MCF 10A (cell line): ENCODE measurements at regions not wholly inside any gene's neighbourhood (a gene's known extent, or its start where the extent isn't known, plus 50 kb on each side); places are given as distances from the start of the nearest gene placed in this dataset.

Source experiments
- BruUV-seq: library from RNA; stranded (reverse); fragments of 400-500 nt; replicated peaks from 2 replicates; lab custom pipeline; 2021; lab: Mats Ljungman, UMichigan
- CTCF ChIA-PET: fragments of 300-600 bp; sonication (Branson Sonifier 250); formaldehyde crosslinking; extraction: SDS; loops from one replicate; lab custom pipeline; 2021; ENCODE audit warnings: antibody characterized with exemption, inconsistent platforms; lab: Yijun Ruan, JAX
- POLR2A ChIA-PET: fragments of 300-600, 350-650 bp; sonication (Branson Sonifier 250); formaldehyde crosslinking; extraction: SDS; loops from one replicate; lab custom pipeline; 2020; ENCODE audit warnings: antibody characterized with exemption, inconsistent platforms; lab: Yijun Ruan, JAX
- DNase-seq: peaks from one replicate; pipeline ENCODE4 v3.0.0-alpha.2; 2018; ENCODE audit not compliant: unreplicated experiment
- H3K27ac Mint-ChIP-seq: one replicate; pipeline ENCODE4 v1.8.0; 2022; ENCODE audit warnings: mild to moderate bottlenecking, low read depth, mixed read lengths; ENCODE audit not compliant: unreplicated experiment
- H3K27me3 Mint-ChIP-seq: one replicate; pipeline ENCODE4 v1.8.0; 2022; ENCODE audit warnings: mixed read lengths; ENCODE audit not compliant: insufficient read depth, unreplicated experiment
- H3K36me3 Mint-ChIP-seq: one replicate; pipeline ENCODE4 v1.8.0; 2022; ENCODE audit warnings: mild to moderate bottlenecking, moderate library complexity, mixed read lengths; ENCODE audit not compliant: insufficient read depth, unreplicated experiment
- H3K4me1 Mint-ChIP-seq: one replicate; pipeline ENCODE4 v1.8.0; 2022; ENCODE audit warnings: mixed read lengths; ENCODE audit not compliant: insufficient read depth, unreplicated experiment
- H3K4me3 Mint-ChIP-seq: one replicate; pipeline ENCODE4 v1.8.0; 2022; ENCODE audit warnings: mild to moderate bottlenecking, moderate library complexity, mixed read lengths; ENCODE audit not compliant: unreplicated experiment
- H3K9me3 Mint-ChIP-seq: one replicate; pipeline ENCODE4 v1.8.0; 2022; ENCODE audit warnings: mixed read lengths; ENCODE audit not compliant: unreplicated experiment
- CTCF ChIP-seq: fragments of 200-600 bp; IDR thresholded peaks from one replicate; pipeline ENCODE4 v1.8.0; 2022; ENCODE audit warnings: antibody characterized with exemption, mild to moderate bottlenecking; ENCODE audit not compliant: unreplicated experiment
- intact Hi-C: fragments of 100-400 bp; cut with micrococcal nuclease; formaldehyde crosslinking; loops from 2 replicates; pipeline ENCODE4 v1.14.1; 2022

DNA sequence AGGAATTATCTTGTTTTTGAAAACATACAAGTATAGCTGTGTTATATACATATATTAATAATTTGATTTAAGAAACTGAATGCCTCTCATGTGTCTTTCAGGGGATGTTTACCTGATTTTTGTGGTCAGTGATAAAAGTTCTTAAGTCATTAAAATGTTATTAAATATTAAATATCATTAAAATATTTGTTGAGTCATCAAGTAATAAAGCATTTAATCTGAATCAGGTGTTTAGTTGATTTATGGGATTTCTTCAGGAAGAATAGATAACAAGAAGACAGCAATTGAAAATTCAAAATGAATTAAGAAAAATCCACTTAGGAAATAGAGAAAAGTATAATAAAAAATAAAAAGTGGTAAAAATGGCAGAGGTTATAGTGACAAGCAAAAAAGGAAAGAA is 361.9 kb upstream of the EYS start:
- no TSS peak for BruUV-seq
- no peaks in the 10 kb centered on the region for H3K27me3 Mint-ChIP-seq
- CTCF ChIA-PET = interaction anchor here (0.6 kb wide), 1 partner anchor 32 kb away, joined by 3 read pairs; no protein-coding TSS in a partner anchor
- POLR2A ChIA-PET = no interaction called here
- H3K36me3 Mint-ChIP-seq = no peaks in the 10 kb centered on the region
- H3K9me3 Mint-ChIP-seq = peaks cover 5% of the 10 kb centered on the region
- H3K27ac Mint-ChIP-seq = no peak overlapping the region
- no peak for TF ChIP-seq CTCF
- intact Hi-C loops = no loop called here
- no peaks in the 10 kb centered on the region for H3K4me1 Mint-ChIP-seq
- no peak overlapping the region for H3K4me3 Mint-ChIP-seq
- no peak for DNase-seq

DNA sequence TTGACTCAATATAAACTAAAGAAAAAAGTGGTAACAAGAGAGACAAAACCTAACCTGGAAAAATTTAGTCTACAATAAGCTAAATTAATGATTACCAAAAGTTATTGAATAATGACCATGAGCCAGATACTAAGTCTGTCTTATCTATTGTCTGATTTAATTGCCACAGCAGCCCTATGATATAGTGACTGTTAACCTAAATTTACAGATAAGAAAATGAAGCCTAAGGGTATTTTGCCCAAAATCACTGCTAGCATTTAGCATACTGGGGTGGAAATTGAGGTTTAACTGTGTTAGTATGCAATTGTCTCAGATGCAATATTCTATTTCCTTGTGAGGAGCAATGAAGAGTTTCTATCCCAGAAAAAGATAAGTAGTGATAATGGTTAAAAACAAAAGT is 361.0 kb upstream of the EYS start:
- CTCF ChIA-PET = no interaction called here
- POLR2A ChIA-PET = no interaction called here
- no peak for DNase-seq
- no TSS peak for BruUV-seq
- no peaks in the 10 kb centered on the region for H3K27me3 Mint-ChIP-seq
- no peaks in the 10 kb centered on the region for H3K4me1 Mint-ChIP-seq
- peaks cover 5% of the 10 kb centered on the region for H3K9me3 Mint-ChIP-seq
- intact Hi-C loops = no loop called here
- no peak for TF ChIP-seq CTCF
- H3K27ac Mint-ChIP-seq = no peak overlapping the region
- H3K36me3 Mint-ChIP-seq = no peaks in the 10 kb centered on the region
- H3K4me3 Mint-ChIP-seq = no peak overlapping the region

DNA sequence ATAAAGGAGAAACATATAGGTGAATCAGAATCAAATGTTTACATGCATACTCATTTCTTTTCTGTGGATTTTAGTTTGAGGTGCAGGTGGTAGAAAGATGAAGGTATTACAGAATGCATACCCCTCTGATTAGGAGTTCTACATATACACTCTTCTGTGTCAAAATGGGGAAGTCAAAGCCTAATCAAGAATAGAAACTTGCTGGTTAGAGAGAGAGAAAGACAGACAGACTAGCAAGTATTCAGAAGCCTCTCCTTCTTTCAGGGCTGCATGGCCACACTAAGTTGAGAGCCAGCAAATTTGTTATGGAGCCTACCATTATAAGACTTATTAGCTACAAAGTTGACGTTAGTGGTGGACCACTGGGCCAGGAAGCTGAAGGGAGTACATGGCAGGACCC is 358.3 kb upstream of the EYS start:
- H3K27me3 Mint-ChIP-seq = no peaks in the 10 kb centered on the region
- DNase-seq = no peak
- ChIA-PET POLR2A (no interaction called here), CTCF (no interaction called here)
- intact Hi-C loops = no loop called here
- H3K27ac Mint-ChIP-seq = no peak overlapping the region
- no peaks in the 10 kb centered on the region for H3K36me3 Mint-ChIP-seq
- H3K9me3 Mint-ChIP-seq = peaks cover 5% of the 10 kb centered on the region
- BruUV-seq = no TSS peak
- H3K4me3 Mint-ChIP-seq = no peak overlapping the region
- no peaks in the 10 kb centered on the region for H3K4me1 Mint-ChIP-seq
- no peak for TF ChIP-seq CTCF

DNA sequence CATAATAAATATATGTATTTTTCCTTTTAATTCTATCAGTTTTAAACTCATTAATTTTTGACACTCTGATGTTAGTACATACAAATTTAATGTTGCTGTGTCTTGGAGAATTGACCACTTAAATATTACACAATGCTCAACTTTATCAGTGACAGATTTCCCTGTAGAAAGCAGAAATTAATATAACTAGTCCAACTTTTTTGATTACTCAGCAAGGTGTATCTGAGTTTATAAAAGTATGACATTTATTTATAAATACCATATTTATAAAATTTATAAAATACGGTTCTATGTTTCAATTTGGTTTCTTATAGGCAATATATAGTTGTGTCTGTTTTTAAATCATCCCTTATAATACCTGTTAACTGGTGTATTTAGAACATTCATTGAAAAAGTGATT is 350.0 kb upstream of the EYS start:
- BruUV-seq = no TSS peak
- ChIA-PET POLR2A (no interaction called here), CTCF (no interaction called here)
- Mint-ChIP-seq H3K36me3 (no peaks in the 10 kb centered on the region), H3K27ac (no peak overlapping the region), H3K4me3 (no peak overlapping the region), H3K9me3 (peaks cover 7% of the 10 kb centered on the region), H3K27me3 (no peaks in the 10 kb centered on the region), H3K4me1 (no peaks in the 10 kb centered on the region)
- intact Hi-C loops = no loop called here
- no peak for DNase-seq
- TF ChIP-seq CTCF = no peak
